DND-41 (cell line): ENCODE measurements at regions not wholly inside any gene's neighbourhood (a gene's known extent, or its start where the extent isn't known, plus 50 kb on each side); places are given as distances from the start of the nearest gene placed in this dataset.

Experiments
- ATAC-seq: fragments of 200-7000 bp; cut with Tn5 transposase; 3 replicates; pipeline ENCODE4 v1.9.1; 2021; ENCODE audit warnings: low read depth; ENCODE audit not compliant: insufficient read depth
- DNase-seq: peaks from one replicate; pipeline ENCODE4 v3.0.0-alpha.2; 2020
- H2AFZ ChIP-seq: 2 replicates; pipeline ENCODE4 v1.6.0; 2012; ENCODE audit warnings: low read depth, low read length
- H3K27ac ChIP-seq: 2 replicates; pipeline ENCODE4 v1.5.1; 2012; ENCODE audit warnings: low read length, inconsistent platforms
- H3K27me3 ChIP-seq: fragments of 200-600 bp; sonication (generic); 2 replicates; pipeline ENCODE4 v1.6.0; 2012; ENCODE audit warnings: low read length, mild to moderate bottlenecking, inconsistent platforms; ENCODE audit not compliant: insufficient read depth, poor library complexity
- H3K36me3 ChIP-seq: 2 replicates; pipeline ENCODE4 v1.5.1; 2012; ENCODE audit warnings: low read length, inconsistent platforms; ENCODE audit not compliant: insufficient read depth
- H3K4me1 ChIP-seq: 2 replicates; pipeline ENCODE4 v1.5.1; 2012; ENCODE audit warnings: mild to moderate bottlenecking, low read length; ENCODE audit not compliant: insufficient read depth
- H3K4me2 ChIP-seq: 2 replicates; pipeline ENCODE4 v1.6.0; 2012; ENCODE audit warnings: mild to moderate bottlenecking, moderate library complexity, low read length, inconsistent platforms; ENCODE audit not compliant: insufficient read depth
- H3K4me3 ChIP-seq, 2 experiments: fragments of 200-600 bp in 1 of 2; shearing (Covaris generic) in 1 of 2; 2 replicates each; pipeline ENCODE4 v1.5.1; 2012 to 2016; ENCODE audit warnings: inconsistent platforms in 2 of 2, low read length in 2 of 2, mild to moderate bottlenecking in 2 of 2, low read depth in 1 of 2, moderate library complexity in 1 of 2
- H3K79me2 ChIP-seq: 2 replicates; pipeline ENCODE4 v1.6.0; 2012; ENCODE audit warnings: low read length, inconsistent platforms; ENCODE audit not compliant: insufficient read depth
- H3K9ac ChIP-seq: 2 replicates; pipeline ENCODE4 v1.6.0; 2012; ENCODE audit warnings: low read depth, mild to moderate bottlenecking, inconsistent platforms, low read length, moderate library complexity
- H3K9me3 ChIP-seq: 2 replicates; pipeline ENCODE4 v1.5.1; 2012; ENCODE audit warnings: low read length, moderate library complexity, mild to moderate bottlenecking, inconsistent platforms; ENCODE audit not compliant: insufficient read depth, severe bottlenecking
- H4K20me1 ChIP-seq: 2 replicates; pipeline ENCODE4 v1.6.0; 2012; ENCODE audit warnings: low read length; ENCODE audit not compliant: insufficient read depth
- EZH2 ChIP-seq: IDR thresholded peaks from 3 replicates; pipeline ENCODE4 v1.6.1; 2012; ENCODE audit warnings: borderline replicate concordance, low read depth, mild to moderate bottlenecking, moderate library complexity, low read length, inconsistent platforms; ENCODE audit not compliant: severe bottlenecking
- TF ChIP-seq, protein P1 (sequence below): IDR thresholded peaks from 2 replicates; pipeline ENCODE4 v1.5.1; 2012; ENCODE audit warnings: borderline replicate concordance, low read length, moderate library complexity, mild to moderate bottlenecking; ENCODE audit not compliant: poor library complexity, severe bottlenecking; ENCODE audit errors: extremely low read depth

DNA sequence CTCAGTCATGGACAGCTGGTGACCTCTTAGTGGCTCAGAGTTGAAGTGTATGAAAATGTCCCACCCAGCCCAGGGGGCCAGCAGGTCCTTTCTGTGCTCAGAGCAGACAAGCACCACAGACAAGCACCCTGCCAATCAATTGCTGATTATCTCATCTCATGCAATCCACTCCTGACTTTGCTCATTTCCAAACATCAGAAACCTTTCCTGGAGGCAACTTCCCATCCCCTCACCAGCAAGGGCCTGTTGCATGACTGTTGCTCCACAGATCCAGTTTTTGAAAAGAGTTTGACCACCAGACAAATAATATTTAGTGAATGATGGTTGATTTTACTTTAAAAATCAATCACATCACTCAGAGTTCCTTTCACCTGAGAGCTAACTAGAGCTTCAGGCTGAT lies 397.3 kb upstream of the KLF4 start:
- Histone ChIP-seq H3K9ac (no peak overlapping the region), H3K27ac (no peak overlapping the region), H3K79me2 (no peaks in the 10 kb centered on the region), H3K36me3 (no peaks in the 10 kb centered on the region), H3K4me1 (no peaks in the 10 kb centered on the region), H3K4me2 (no peak overlapping the region), H3K4me3 (no peak overlapping the region), H4K20me1 (no peaks in the 10 kb centered on the region), H3K27me3 (no peaks in the 10 kb centered on the region), H2AFZ (no peak overlapping the region), H3K9me3 (no peaks in the 10 kb centered on the region)
- TF ChIP-seq EZH2, result no peak
- TF ChIP-seq, protein P1, sequence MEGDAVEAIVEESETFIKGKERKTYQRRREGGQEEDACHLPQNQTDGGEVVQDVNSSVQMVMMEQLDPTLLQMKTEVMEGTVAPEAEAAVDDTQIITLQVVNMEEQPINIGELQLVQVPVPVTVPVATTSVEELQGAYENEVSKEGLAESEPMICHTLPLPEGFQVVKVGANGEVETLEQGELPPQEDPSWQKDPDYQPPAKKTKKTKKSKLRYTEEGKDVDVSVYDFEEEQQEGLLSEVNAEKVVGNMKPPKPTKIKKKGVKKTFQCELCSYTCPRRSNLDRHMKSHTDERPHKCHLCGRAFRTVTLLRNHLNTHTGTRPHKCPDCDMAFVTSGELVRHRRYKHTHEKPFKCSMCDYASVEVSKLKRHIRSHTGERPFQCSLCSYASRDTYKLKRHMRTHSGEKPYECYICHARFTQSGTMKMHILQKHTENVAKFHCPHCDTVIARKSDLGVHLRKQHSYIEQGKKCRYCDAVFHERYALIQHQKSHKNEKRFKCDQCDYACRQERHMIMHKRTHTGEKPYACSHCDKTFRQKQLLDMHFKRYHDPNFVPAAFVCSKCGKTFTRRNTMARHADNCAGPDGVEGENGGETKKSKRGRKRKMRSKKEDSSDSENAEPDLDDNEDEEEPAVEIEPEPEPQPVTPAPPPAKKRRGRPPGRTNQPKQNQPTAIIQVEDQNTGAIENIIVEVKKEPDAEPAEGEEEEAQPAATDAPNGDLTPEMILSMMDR, result no peak
- ATAC-seq (no peak), DNase-seq (no peak)

DNA sequence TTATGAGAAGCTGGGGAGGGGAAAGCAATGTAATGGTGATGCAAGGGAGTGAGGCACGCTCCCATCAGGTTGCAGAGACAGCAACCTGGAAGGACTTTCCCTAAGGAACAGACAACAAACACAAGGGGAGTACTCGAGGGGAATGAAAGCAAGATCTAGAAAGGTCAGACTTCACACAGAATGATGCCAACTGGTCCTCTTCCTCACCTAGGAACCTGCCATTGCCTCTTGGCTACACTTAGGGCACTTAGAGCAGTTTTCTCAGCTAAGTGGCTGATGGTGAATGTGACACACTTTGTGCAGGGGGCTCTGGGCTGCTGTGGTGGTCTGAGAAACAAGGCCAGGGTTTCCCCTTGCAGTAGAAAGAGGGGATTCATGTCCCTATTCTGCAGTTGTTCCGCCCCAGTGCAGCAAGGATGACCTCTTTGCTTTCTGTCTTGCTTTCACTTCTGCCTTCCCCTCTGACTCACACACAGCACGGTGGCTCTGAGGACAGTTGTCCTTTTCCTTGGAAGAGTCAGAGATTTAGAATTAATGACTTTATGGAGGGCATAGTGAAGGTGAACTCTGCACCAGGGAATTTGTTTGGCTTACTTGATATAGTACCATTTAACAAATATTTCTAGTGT lies 394.0 kb upstream of the KLF4 start:
- H3K9ac ChIP-seq, result no peak overlapping the region
- H3K4me1 ChIP-seq, result no peaks in the 10 kb centered on the region
- no peak overlapping the region for H2AFZ ChIP-seq
- H3K79me2 ChIP-seq, result no peaks in the 10 kb centered on the region
- H4K20me1 ChIP-seq, result no peaks in the 10 kb centered on the region
- H3K4me2 ChIP-seq, result no peak overlapping the region
- ATAC-seq (no peak), DNase-seq (no peak)
- H3K27ac ChIP-seq, result no peak overlapping the region
- H3K4me3 ChIP-seq, result no peak overlapping the region
- no peaks in the 10 kb centered on the region for H3K27me3 ChIP-seq
- H3K36me3 ChIP-seq, result no peaks in the 10 kb centered on the region
- TF ChIP-seq, protein P1, result no peak
- TF ChIP-seq EZH2, result no peak
- H3K9me3 ChIP-seq, result no peaks in the 10 kb centered on the region

GRCh38 chr9:107881626-107882300 lies 392.2 kb upstream of the KLF4 start:
- no peak overlapping the region for H3K4me3 ChIP-seq
- H2AFZ ChIP-seq, result no peak overlapping the region
- no peak for ATAC-seq
- H3K27me3 ChIP-seq, result no peaks in the 10 kb centered on the region
- no peaks in the 10 kb centered on the region for H3K79me2 ChIP-seq
- H3K9ac ChIP-seq, result no peak overlapping the region
- TF ChIP-seq, protein P1, result no peak
- TF ChIP-seq EZH2, result no peak
- no peak overlapping the region for H3K4me2 ChIP-seq
- no peaks in the 10 kb centered on the region for H3K9me3 ChIP-seq
- no peaks in the 10 kb centered on the region for H4K20me1 ChIP-seq
- H3K27ac ChIP-seq, result no peak overlapping the region
- H3K4me1 ChIP-seq, result no peaks in the 10 kb centered on the region
- no peak for DNase-seq
- no peaks in the 10 kb centered on the region for H3K36me3 ChIP-seq
